Esophagus (tissue), 2 donors: ENCODE measurements at regions not wholly inside any gene's neighbourhood (a gene's known extent, or its start where the extent isn't known, plus 50 kb on each side); places are given as distances from the start of the nearest gene placed in this dataset.
"Not testable (repeated sequence)": the region's sequence is repeated elsewhere in the genome, so short reads cannot be mapped to it uniquely, and the experiment has no call there.

Experiments used
- H3K27ac ChIP-seq, 2 donors: one replicate each; pipeline ENCODE4 v1.5.1; 2013; ENCODE audit warnings: low read depth in 2 of 2, mild to moderate bottlenecking in 2 of 2, inconsistent platforms in 1 of 2, low read length in 1 of 2, moderate library complexity in 1 of 2
- H3K27me3 ChIP-seq, 2 donors: one replicate each; pipeline ENCODE4 v1.6.1; 2013; ENCODE audit warnings: low read length in 2 of 2, control low read depth in 1 of 2, mild to moderate bottlenecking in 1 of 2; ENCODE audit not compliant: insufficient read depth in 2 of 2, control insufficient read depth in 1 of 2
- H3K36me3 ChIP-seq, 2 donors: one replicate each; pipeline ENCODE4 v1.6.1; 2013; ENCODE audit warnings: low read length in 1 of 2; ENCODE audit not compliant: control insufficient read depth in 2 of 2, insufficient read depth in 2 of 2
- H3K4me1 ChIP-seq, 2 donors: one replicate each; pipeline ENCODE4 v1.6.1; 2013; ENCODE audit warnings: low read length in 1 of 2; ENCODE audit not compliant: control insufficient read depth in 2 of 2, insufficient read depth in 2 of 2
- H3K4me3 ChIP-seq, 2 donors: one replicate each; pipeline ENCODE4 v1.5.1; 2013; ENCODE audit warnings: low read length in 2 of 2, mild to moderate bottlenecking in 2 of 2, low read depth in 1 of 2, moderate library complexity in 1 of 2
- H3K9me3 ChIP-seq, 2 donors: one replicate each; pipeline ENCODE4 v1.6.1; 2013; ENCODE audit warnings: mild to moderate bottlenecking in 2 of 2, low read depth in 1 of 2, low read length in 1 of 2, moderate library complexity in 1 of 2; ENCODE audit not compliant: control insufficient read depth in 2 of 2, insufficient read depth in 1 of 2
- WGBS, 2 donors: extraction: QIAGEN DNeasy Blood & Tissue Kit; methylation state at CpG; one replicate each; pipeline ENCODE4 v1.1.7; 2013; 5-methylcytosine and 5-hydroxymethylcytosine counted together
- donor health status: healthy with polysubstance abuse.
- donor health status: Bipolar disorder and iron deficiency.

DNA sequence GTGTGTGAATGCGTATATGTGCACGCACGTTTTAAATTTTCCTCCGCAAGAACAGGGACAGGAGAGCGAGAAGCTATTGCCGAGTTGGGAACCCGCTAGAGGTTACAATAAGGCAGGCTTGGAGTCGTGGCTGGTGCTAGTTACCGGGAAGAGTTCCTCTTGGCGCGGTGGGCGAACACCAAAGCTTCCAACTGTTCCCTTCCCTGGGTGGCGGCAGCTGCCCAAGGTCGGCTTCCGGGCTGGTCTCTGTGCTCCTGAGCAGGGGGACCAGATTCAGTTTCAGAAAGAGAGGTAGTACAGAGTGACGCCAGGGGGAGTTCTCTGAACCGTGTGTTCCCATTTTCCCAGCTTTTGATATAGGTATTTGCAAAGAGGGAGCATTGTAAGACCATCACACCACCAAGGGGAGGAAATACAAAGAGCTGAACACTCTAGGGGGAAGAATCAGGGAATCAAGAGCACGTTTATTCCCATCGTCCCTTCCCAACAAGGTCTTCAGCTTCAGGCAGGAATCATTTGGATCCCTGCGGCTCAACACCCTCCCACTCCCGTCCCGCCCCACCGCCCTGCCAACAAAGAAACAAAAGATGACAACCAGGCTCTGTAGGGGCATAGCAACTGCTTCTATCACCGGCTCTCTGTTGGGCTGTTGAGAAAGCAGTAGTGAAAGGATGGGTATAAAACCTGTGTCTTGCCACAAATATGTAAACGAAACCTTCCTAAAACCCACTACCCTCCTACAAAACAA, 113.6 kb upstream of the TEX13C start:
- Histone ChIP-seq H3K9me3 (no peaks in the 10 kb centered on the region), H3K4me1 (no peaks in the 10 kb centered on the region), H3K27ac (peak overlapping the region; percentile 39 to 49), H3K27me3 (no peaks in the 10 kb centered on the region), H3K4me3 (peak overlapping the region in 1 of 2 donors; percentile 34), H3K36me3 (no peaks in the 10 kb centered on the region)
- WGBS, 2 donors, result 7 to 30% methylated on average over 25 of the region's 25 CpGs

DNA sequence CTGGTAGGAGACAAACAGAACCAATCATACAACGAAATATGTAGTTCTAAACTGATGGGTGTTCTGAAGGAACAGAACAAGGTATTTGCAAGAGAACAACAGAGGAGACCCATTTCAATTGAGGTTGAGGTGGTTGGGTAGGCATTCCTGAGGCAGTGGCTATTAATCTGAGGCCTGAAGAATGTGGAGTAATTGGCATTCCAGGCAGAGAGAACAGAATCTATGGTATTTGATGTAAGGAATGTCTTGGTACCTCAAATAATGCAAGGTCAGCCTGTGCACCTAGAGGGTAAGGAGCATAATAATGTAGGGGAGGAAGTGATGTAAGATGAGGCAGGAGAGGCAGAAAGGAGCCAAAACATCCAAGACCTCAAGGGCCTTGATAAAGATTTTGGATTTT, 109.5 kb upstream of the TEX13C start:
- 56 to 60% methylated on average over 1 of the region's 1 CpG for WGBS, 2 donors
- Histone ChIP-seq H3K27me3 (no peaks in the 10 kb centered on the region), H3K4me1 (no peaks in the 10 kb centered on the region)

DNA sequence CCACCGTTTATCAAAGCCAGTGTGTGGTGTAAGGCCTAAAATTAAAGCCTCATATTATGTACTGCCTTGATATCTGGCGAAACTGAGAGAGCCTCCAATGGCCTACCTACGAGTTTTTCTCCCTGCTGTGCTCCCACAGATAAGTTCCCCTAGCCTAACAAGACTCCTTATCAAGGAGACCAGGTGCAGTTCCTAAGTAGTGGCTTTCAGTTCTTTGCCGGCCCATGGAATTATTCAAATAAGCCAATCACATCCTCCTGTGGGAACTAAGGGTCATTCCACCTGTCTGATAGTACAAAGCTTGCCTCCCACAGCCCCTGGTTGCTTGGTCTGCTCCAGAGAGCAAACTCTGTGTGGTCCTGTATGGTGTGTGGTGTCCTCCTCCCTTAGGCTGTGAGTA, 99.8 kb upstream of the TEX13C start:
- Histone ChIP-seq H3K9me3 (no peaks in the 10 kb centered on the region), H3K27ac (no peak overlapping the region), H3K4me3 (no peak overlapping the region), H3K36me3 (no peaks in the 10 kb centered on the region), H3K4me1 (no peaks in the 10 kb centered on the region), H3K27me3 (no peaks in the 10 kb centered on the region)
- 56 to 73% methylated on average over 4 of the region's 4 CpGs for WGBS, 2 donors

More for the DNA sequence above, 109.5 kb upstream of the TEX13C start:
- H3K27ac ChIP-seq, result no peak overlapping the region
- no peak overlapping the region for H3K4me3 ChIP-seq
- H3K9me3 ChIP-seq, result no peaks in the 10 kb centered on the region
- no peaks in the 10 kb centered on the region for H3K36me3 ChIP-seq

DNA sequence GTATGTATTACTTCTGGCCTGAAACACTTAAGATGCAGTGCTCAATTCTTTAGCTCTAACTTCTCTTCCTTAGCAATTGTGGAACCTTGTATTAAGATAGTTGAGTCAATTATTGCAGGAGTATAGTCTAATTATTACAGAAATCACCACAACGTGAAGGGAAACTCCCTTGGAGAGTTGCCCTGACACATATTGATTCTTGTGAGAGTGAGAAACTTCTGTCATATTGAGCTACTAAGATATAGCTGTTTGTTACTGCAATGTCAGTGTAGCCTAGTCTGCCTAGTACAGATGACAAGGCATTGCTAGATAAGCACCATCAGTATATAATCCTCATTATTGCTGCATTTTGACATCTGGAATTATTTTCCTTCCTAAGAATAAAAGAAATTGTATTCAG, 82.7 kb upstream of the TEX13C start:
- Histone ChIP-seq H3K36me3 (no peaks in the 10 kb centered on the region), H3K27ac (no peak overlapping the region), H3K4me3 (no peak overlapping the region), H3K4me1 (no peaks in the 10 kb centered on the region), H3K9me3 (no peaks in the 10 kb centered on the region), H3K27me3 (no peaks in the 10 kb centered on the region)
- 24 to 32% methylated on average over 1 of the region's 1 CpG for WGBS, 2 donors

DNA sequence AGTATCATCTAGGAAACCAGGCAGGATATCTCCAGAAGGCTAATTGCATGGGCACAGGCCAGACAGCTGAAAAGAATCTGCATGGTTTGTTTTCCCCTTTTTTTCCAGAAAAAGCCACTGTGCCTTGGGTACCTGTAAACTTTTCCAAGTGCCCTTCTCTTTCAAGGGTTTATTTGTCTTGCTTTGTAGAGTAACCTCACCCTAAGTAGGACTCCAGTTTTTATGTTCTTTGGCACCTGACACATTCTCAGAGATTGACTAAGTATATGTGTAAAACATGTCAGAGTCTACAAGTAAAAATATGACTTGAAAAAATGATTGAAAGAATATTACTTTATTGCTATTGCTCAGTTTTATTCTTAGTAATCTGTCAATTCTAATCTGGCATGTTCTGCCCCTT, 70.7 kb upstream of the TEX13C start:
- H3K27me3 ChIP-seq, result no peaks in the 10 kb centered on the region
- H3K4me1 ChIP-seq, result no peaks in the 10 kb centered on the region
- no peak overlapping the region for H3K4me3 ChIP-seq
- no peaks in the 10 kb centered on the region for H3K36me3 ChIP-seq
- no peak overlapping the region for H3K27ac ChIP-seq
- H3K9me3 ChIP-seq, result no peaks in the 10 kb centered on the region

DNA sequence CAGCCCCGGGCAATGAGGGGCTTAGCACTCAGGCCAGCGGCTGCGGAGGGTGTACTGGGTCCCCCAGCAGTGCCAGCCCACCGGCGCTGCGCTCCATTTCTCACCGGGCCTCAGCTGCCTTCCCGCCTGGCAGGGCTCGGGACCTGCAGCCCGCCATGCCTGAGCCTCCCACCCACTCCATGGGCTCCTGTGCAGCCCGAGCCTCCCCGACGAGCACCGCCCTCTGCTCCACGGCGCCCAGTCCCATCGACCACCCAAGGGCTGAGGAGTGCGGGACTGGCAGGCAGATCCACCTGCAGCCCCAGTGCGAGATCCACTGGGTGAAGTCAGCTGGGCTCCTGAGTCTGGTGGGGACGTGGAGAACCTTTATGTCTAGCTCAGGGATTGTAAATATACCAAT, 63.9 kb upstream of the TEX13C start:
- not testable (repeated sequence) for H3K36me3 ChIP-seq

DNA sequence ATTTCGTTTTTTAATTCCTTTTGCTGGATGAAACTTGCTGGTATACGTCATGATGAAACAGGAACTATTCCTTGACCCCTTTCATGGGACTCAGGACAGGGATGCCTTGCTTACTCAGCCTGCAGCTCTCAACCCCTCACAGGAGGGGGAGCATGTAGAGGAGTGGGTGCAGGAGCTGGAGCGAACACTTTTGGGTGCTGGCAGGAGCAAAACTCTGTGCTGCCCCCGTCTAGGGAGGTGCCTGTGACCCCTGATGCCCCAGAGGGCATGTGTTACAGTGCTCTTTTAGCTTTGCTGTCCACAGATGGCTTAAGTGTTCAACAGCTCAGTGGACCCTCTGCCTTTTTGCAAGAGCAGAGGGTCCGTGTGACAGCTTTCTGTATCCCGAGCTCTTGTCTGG, 56.8 kb upstream of the TEX13C start:
- H3K36me3 ChIP-seq, result no peaks in the 10 kb centered on the region
- H3K27me3 ChIP-seq, result no peaks in the 10 kb centered on the region
- 66 to 78% methylated on average over 6 of the region's 6 CpGs for WGBS, 2 donors
- H3K4me3 ChIP-seq, result no peak overlapping the region
- H3K9me3 ChIP-seq, result peaks cover 0 to 2% of the 10 kb centered on the region in 2 donors
- no peak overlapping the region for H3K27ac ChIP-seq
- H3K4me1 ChIP-seq, result no peaks in the 10 kb centered on the region

More for the DNA sequence above, 63.9 kb upstream of the TEX13C start:
- H3K27ac ChIP-seq, H3K9me3 ChIP-seq, H3K4me3 ChIP-seq, H3K4me1 ChIP-seq, H3K27me3 ChIP-seq: not testable (repeated sequence)
- 94 to 97% methylated on average over 17 to 20 of the region's 20 CpGs for WGBS, 2 donors

DNA sequence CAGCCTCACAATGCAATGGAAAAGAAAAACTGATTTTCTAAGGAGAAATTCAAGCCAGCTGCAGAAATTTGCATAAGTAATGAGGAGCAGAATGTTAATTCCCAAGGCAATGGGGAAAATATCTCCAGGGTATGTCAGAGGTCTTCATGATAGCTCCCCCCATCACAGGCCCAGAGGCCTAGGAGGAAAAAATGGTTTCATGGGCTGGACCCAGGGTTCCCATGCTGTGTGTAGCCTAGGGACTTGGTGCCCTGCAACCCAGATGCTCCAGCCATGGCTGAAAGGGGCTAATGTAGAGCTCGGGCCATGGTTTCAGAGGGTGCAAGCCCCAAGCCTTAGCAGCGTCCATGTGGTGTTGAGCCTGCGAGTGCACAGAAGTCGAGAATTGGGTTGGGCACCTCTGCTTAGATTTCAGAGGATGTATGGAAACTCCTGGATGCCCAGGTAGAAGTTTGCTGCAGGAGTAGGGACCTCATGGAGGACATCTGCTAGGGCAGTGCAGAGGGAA, 53.5 kb upstream of the TEX13C start:
- no peaks in the 10 kb centered on the region for H3K27me3 ChIP-seq
- 84 to 93% methylated on average over 4 of the region's 4 CpGs for WGBS, 2 donors
- no peaks in the 10 kb centered on the region for H3K36me3 ChIP-seq
- no peak overlapping the region for H3K27ac ChIP-seq
- H3K4me3 ChIP-seq, result no peak overlapping the region
- peaks cover 0 to 2% of the 10 kb centered on the region in 2 donors for H3K9me3 ChIP-seq
- H3K4me1 ChIP-seq, result no peaks in the 10 kb centered on the region
